ENCODE measurements at regions not wholly inside any gene's neighbourhood (a gene's known extent, or its start where the extent isn't known, plus 50 kb on each side); places are given as distances from the start of the nearest gene placed in this dataset.

GRCh38 chr1:229037806-229038405 is 233.0 kb upstream of the RAB4A start:
- no peak for DNase-seq

DNA sequence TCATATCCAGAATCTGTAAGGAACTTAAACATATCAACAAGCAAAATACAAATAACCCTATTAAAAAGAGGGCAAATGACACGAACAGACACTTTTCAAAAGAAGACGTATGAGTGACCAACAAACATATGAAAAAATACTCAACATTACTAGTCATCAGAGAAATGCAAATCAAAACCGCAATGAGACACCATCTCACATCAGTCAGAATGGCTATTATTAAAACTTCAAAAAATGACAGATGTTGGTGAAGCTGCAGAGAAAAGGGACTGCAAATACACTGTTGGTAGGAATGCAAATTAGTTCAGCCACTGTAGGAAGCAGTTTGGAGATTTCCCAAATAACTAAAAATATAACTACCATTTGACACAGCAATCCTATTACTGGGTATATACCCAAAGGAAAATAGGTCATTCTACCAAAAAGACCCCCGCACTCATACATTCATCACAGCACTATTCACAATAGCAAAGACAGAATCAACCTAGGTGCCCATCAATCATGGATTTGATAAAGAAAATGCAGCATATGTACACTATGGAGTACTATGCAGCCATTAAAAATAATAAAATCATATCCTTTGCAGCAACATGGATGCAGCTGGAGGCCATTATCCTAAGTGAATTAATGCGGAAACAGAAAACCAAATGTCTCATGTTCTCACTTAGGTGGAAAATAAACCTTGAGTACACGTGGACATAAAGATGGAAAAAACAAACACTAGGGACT is 230.1 kb upstream of the RAB4A start:
- no peak for DNase-seq

GRCh38 chr1:229041946-229042345 is 229.0 kb upstream of the RAB4A start:
- no peak for DNase-seq

DNA sequence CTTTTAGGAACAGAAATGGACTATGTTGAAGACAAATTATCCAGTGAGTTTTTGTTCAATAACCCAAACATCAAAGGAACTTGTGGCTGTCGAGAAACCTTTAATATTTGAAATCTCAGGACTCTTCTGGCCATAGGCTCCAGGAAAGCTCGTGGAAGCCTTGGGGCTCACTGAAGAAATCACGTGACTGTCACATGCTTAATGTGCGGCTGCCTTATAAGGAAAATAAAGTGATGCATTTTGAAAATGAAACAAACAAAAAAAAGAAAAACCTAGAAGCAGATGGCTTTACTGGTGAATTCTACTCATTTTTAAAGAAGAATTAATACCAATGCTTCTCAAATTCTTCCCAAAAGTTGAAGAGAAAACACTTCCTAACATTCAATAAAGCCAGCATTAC is 228.4 kb upstream of the RAB4A start:
- no peak for DNase-seq

- no peak for DNase-seq
Observed at GRCh38 chr1:229043115-229043514, 227.8 kb upstream of the RAB4A start.

DNA sequence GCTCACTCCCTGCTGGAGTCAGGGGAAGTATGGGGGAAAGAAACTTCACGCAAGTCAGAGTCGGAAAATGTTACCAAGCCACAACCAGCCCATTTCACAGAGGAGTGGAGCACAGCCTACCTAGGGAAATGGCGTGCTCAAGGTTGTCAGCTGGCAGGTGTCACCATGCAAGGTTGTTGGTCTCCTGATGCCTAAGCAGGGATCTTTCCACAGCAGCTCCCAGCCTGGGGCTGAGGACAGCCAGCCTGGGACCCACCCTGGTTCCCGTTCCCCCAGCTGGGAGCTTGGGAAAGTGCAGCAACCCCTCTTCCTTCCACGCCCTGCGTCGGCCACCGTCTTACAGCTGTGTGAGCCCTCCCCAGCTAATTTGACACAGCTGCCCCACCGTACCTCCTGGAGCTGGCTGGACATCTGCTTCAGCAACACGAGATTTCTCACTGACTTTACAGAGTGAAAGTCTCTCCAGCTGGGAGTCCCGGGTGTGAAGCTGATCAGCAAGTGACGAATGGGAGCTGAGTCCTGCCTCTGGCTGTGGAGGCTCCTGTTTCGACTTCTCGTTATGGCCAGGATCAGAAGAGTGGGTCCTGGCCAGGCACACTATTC is 224.6 kb upstream of the RAB4A start:
- no peak for DNase-seq

- DNase-seq, result no peak
Observed at GRCh38 chr1:229047161-229047839, 223.6 kb upstream of the RAB4A start.

DNA sequence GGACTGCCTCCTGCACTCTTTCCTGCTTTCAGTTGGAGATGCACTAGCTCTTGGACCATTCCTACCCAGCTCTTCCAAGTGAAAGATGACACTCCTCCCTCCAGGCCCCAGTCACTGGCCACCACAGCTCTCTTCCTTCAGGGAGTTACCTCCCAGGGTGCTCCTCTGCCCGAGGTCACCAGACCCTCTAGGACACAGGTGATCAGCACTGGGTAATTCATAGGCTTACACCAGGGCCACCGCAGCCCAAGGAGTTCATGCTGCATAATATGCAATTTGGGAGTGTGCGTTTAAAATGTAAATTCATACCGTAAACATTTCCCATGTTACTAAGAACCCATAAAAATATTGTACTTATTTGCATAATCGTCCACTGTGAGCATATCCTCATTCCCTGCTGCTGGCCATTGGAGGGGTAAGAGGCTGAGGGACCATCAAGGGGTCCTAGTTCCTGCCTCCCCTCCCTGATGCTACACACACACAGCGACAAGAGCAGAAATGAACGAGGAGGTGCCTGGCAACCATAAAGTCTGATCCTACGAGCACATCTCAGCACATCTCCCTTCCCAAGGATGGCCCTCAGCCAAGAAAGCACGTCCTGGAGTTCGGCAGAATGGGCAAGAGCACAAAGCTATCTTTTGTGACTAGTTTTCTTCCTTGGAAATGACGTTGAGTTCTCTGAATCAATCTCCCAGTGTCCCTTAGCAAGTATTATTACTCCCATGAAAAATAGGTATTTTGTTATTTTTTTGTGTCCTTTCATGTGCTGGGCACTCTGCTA is 222.9 kb upstream of the RAB4A start:
- no peak for DNase-seq

- no peak for DNase-seq
Observed at GRCh38 chr1:229048896-229049295, 222.0 kb upstream of the RAB4A start.

DNA sequence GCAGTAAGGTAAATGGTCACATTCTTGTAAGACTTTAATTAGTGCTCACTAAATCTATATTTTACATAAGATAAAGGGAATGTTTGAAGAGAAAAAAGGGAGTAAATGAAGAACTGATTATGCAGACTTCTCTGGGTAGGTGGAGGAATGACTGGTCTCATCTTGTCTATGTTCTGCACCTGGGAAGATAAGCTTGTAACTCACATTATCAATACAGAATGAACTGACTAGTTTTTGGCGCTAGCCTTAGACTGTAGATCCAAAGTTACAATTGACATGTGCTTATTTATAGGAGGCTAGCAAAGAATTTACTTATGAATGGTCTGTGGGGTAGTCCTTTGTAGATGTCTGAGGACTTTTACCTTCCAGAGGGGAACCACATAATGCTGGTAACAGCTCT is 214.9 kb upstream of the RAB4A start:
- no peak for DNase-seq

DNA sequence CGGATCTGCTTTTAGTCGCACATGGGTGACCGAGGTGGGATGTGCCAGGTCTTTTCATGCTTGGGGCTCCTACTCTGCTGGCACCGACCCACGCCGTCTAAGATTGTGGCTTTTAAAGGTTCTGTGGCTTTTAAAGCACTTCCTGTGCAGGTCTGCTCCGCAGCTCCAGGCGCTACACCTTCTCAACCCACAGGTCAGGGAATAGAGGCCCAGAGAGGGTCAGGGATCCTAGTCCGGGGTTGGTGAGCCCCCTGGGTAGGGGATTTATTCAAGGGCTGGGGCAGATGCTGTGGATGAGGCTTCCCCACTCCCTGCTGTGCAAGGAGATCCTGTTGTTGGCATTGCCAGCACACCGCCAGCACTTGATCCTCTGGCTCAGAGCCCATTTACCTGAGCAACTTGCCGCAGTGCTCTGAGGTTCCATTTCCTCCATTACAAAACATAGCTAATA is 212.8 kb upstream of the RAB4A start:
- no peak for DNase-seq

- no peak for DNase-seq
Observed at GRCh38 chr1:229058729-229059128, 212.2 kb upstream of the RAB4A start.

DNA sequence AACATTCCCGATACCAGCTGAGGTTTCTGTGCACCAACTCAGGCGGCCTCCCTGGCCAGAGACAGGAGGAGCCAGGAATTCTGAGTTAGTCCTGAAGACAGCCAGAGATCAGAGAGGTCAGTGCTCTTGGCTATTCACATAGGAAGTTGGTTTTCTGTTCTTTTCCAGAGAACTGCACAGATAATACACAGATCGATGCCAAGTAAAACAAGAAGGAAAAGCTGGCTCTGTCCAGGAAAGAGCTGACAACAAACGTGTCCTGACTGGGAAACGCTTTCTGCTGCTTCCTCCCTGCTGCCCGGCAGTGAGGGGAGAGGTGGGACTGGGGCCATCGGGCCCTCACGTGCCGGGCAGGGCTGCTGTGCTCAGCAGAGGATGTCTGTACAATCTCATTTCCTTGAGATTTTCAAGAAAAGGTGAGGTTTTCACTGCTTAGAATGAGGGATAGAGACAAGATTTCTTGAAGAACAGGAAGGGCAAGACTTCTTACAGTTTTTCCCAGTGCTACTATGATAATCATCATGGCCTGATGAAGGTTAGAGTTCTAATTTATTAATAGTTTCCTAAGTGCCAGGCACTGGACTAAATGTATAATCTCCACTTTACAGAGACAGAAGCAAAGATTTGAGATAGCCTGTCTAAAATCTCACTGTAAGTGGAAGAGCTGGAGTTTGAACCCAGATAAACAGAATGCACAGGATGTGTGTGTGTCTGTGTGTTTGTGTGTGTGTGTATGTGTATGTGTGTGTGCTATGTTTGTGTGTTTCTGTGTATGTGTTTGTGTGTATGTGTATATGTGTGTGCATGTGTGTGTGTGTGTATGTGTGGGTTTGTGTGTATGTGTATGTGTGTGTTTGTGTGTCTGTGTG is 211.0 kb upstream of the RAB4A start:
- DNase-seq, result no peak

DNA sequence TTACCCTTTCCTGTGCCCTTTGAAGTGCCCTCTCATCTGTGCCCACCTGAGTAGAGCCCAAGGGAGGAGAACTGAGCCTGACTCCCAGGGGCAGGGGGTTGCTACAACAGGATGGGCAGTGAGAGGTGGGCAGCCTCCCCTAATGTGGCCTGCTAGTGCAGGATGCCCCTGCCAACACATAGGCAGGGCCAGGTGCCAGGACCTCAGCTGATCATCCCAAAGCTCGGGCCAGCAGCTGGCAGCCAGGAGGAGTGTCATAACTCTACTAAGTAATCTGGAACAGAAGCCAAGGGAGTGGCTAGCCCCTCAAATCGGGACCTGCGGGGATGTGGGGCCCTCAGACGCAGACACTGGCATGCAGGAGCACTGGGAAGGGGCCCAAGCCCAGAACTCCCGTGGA is 208.8 kb upstream of the RAB4A start:
- DNase-seq, result no peak

DNA sequence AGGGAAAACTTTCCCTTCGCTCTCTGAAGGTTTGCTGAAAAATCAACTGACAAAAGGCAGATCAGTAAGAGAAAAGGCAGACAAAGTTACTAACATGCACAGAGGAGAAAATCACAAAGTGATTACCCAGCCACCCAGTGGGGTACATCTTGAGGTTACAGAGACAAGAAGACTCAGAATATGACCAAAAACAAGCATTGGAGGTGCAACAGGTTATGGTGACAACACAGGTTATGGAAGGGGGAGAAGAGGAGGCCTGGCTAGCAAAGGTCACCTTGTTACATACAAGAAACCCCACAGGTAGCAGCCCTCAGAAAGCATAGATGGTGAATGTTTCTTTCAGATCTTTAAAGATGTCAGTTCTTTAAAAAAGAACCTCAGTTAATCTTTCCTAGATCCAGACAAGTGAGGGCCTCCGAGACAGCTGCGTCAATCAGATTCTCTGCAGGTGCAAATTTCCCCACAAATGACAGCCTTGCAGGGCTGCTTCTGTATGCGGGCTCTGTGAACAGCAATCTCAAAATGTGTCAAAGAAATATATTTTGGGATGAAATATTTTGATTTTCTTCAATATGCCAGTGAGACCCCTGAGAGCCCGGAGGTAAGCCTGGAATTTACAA is 207.6 kb upstream of the RAB4A start:
- no peak for DNase-seq

GRCh38 chr1:229064320-229065168 is 206.4 kb upstream of the RAB4A start:
- no peak for DNase-seq

GRCh38 chr1:229065613-229066012 is 205.3 kb upstream of the RAB4A start:
- no peak for DNase-seq

DNA sequence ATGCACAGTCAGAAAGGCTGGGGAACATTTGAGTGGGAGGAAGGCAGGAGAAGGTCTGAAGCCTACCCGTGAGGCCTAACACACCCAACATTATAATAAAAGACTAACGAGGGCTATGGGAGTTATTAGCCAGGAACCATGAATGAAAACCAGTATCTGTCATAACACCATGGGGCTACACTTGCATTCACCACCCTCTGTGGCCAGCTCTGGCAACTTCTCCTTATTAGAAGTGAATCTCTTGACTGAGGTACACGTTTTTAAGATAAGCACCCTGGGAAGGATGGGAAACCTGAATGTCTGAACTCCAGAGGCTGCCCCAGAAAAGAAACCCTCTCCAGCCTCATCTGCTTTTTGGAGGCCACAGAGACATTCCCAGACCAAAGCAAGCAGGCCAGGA is 204.3 kb upstream of the RAB4A start:
- no peak for DNase-seq

DNA sequence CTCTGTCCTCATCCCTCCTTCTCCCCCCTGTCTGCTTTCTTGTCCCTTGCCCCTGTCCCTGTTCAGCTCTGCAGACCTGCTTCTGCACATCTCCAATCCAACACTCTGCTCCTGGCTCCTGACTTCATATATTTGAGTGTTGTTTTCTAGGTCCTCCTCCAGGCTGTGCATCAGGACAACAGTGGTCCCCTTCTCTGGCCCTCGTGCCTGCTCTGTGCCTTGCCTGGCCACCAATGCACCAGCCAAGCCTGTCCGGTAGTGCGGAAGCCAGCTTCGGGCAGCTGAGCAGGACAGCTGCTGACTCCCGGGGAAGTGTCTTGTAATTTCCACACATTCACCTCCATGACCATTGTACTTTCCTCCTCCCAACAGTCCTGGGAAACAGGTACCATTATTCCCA is 203.4 kb upstream of the RAB4A start:
- DNase-seq, result no peak

DNA sequence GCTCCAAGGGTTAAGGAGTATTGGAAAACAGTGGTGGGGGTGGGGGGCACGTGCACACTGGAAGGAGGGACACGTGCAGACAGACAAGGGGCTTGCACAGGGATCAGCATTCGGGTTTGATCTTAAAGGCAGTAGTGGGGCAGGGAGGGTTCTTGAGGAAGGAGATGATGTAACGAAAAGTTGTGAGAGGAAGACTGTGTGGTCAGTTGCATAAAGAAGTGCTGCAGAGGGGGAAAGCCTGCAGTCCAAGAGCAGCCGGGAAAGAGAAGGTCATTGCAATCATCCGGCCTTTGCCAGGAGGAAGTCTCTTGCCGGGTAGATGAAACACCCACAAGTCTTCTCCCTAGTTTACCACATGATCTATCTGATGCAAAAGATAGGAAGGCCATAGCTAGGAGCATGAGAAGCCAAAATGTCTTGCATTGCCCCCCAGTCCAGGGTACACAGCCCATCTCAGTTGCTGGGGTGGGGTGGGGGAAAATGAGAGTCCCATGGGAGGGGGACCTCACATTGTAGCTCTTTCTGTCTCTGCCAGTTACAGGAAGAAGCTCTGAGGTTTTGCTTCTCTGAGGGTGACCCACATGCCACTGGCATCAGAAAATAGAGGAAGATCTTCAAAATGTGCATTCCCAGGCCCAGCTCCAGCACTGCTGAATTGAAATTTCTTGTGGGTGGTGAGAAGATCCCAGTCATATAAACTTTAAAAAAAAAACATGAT is 202.5 kb upstream of the RAB4A start:
- no peak for DNase-seq

Data from fibroblast of skin of right quadriceps (primary cell).